Activated naive CD8-positive, alpha-beta T cell treated with anti-CD3 and anti-CD28 coated beads for 36 hours (primary cell): ENCODE measurements at regions not wholly inside any gene's neighbourhood (a gene's known extent, or its start where the extent isn't known, plus 50 kb on each side); places are given as distances from the start of the nearest gene placed in this dataset.

Experiments used
- DNase-seq: peaks from one replicate; pipeline ENCODE4 v3.0.0; 2021
- H3K27ac Mint-ChIP-seq: one replicate; pipeline ENCODE4 v1.8.0; 2022; ENCODE audit warnings: mild to moderate bottlenecking, moderate library complexity, mixed read lengths
- H3K27me3 Mint-ChIP-seq: one replicate; pipeline ENCODE4 v1.8.0; 2022; ENCODE audit warnings: mild to moderate bottlenecking, mixed read lengths
- H3K36me3 Mint-ChIP-seq: one replicate; pipeline ENCODE4 v1.8.0; 2021; ENCODE audit warnings: mild to moderate bottlenecking, mixed read lengths
- H3K4me1 Mint-ChIP-seq: one replicate; pipeline ENCODE4 v1.8.0; 2021; ENCODE audit warnings: mixed read lengths
- H3K4me3 Mint-ChIP-seq: one replicate; pipeline ENCODE4 v1.8.0; 2022; ENCODE audit warnings: mild to moderate bottlenecking, moderate library complexity, mixed read lengths
- H3K9me3 Mint-ChIP-seq: one replicate; pipeline ENCODE4 v1.8.0; 2022; ENCODE audit warnings: mixed read lengths

DNA sequence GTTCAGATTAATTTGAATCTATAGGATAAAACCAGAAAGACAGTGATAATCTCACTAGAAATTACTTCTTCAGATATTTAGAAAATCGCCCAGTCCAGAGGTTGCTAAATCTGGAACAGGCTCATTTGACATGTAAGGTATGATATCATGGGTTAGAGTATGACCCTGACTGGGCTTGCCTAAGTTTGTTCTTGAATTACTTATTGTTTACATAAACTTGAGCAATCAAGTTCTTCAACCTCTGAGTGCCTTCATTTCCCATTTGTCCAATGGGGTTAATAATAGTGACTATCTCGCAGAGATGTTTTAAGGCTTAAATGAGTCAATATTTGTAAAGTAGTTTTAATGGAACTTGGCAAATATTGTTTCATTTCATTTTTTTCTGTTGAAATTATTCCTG lies 1947.6 kb upstream of the IGFBP7 start:
- H3K27me3 Mint-ChIP-seq = no peaks in the 10 kb centered on the region

GRCh38 chr4:59058543-59058942 lies 1948.4 kb upstream of the IGFBP7 start:
- Mint-ChIP-seq H3K4me3 (no peak overlapping the region), H3K27me3 (no peaks in the 10 kb centered on the region), H3K27ac (no peak overlapping the region), H3K36me3 (no peaks in the 10 kb centered on the region), H3K4me1 (no peaks in the 10 kb centered on the region), H3K9me3 (peaks cover 4% of the 10 kb centered on the region)
- DNase-seq = no peak

More for the DNA sequence above, 1947.6 kb upstream of the IGFBP7 start:
- H3K36me3 Mint-ChIP-seq = no peaks in the 10 kb centered on the region
- no peak overlapping the region for H3K27ac Mint-ChIP-seq
- H3K4me3 Mint-ChIP-seq = no peak overlapping the region
- peaks cover 2% of the 10 kb centered on the region for H3K9me3 Mint-ChIP-seq
- no peak for DNase-seq
- no peaks in the 10 kb centered on the region for H3K4me1 Mint-ChIP-seq

DNA sequence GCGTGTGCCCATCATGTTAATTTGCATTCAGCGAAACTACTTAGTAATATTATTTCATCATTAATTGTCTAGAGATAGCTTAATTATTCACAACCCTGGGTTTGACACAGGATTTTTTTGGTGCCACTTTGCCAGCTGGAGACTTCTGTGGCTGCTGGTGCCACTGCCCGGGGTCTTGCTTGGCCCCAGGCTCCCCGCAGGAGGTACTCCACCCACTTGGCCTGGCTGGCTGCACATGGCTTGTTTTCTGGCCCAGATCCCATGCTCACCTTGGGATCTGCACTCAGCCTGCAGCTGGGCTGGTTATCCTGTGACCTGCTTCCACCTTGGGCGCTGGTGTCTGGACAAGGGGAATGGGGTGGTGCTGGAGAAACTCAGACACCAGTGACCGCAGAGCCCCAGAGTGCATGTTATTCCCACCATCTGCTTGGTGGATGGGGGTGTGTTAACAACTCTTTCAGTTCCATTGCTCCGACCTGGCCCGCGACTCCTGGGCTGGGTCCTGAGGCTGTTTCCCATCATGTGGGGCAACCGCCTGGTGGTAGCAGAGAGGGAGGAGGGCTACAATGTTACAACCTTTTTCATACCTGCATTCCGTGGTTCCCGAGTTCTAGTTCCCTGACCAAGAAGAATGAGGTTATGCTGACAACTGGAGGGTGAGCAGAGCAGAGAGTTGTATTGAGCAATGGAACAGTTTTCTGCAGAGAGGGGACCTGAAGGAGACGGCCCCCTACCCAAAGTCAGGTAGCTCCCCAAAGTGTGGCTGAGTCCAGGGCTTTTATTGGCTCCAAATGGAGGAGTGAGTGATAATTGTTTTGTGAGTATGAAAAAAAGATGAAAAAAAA lies 1950.0 kb upstream of the IGFBP7 start:
- H3K27me3 Mint-ChIP-seq = no peaks in the 10 kb centered on the region
- H3K36me3 Mint-ChIP-seq = no peaks in the 10 kb centered on the region
- no peaks in the 10 kb centered on the region for H3K4me1 Mint-ChIP-seq
- no peak for DNase-seq
- peaks cover 2% of the 10 kb centered on the region for H3K9me3 Mint-ChIP-seq
- peak overlapping the region; percentile 12 for H3K27ac Mint-ChIP-seq
- no peak overlapping the region for H3K4me3 Mint-ChIP-seq

DNA sequence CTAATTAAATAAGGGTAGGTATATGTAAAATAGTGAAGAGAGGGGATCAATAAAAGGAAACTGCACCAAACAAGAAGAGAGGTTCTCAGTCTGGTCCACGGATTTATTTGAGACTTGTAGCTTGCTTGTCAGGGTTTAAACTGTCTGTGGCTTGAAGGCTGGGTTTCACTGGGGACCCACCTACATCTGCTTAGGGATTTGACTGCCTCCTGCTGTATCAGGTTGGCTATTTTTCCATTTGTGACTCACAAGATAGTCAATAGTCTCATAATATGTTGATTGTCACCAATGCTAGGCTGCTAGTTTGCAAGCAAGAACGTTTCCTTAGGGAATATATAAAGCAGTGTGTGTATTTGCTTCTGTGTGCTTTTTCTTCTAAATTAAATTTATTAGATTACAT lies 1950.7 kb upstream of the IGFBP7 start:
- H3K36me3 Mint-ChIP-seq = no peaks in the 10 kb centered on the region
- H3K4me1 Mint-ChIP-seq = no peaks in the 10 kb centered on the region
- H3K9me3 Mint-ChIP-seq = peaks cover 5% of the 10 kb centered on the region
- DNase-seq = no peak
- no peaks in the 10 kb centered on the region for H3K27me3 Mint-ChIP-seq
- no peak overlapping the region for H3K4me3 Mint-ChIP-seq
- no peak overlapping the region for H3K27ac Mint-ChIP-seq

DNA sequence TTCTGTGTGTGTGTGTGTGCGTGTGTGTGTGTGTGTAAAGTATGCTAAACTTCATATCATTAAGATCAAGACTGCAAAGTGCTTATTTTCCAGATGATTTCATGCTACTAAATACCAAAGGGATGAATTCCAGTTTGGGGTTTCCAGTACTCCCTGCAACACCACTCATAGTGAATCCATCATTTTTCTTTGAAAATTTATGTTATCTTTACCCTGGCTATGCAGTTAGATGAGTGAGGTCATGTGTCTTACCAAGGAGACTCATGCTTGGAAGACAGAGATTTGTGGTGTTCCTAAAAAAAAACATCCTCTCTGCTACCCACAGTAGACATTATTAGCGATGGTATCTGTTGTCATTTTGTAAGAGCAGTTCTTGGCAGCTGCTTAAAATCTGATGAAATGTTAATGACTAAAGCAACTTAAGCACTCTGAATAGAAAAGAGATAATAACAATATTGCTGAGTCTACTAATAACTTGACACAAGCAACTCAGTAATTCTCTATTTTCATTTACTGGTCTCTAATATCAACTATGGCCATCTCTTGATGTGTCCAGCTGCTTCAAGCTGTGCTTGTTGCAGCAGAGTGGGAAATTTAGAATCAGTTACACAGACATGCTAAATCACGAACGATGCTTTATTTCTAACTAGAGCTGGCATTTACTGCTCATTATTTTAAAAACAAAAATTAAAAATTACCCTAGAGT lies 1953.0 kb upstream of the IGFBP7 start:
- no peaks in the 10 kb centered on the region for H3K27me3 Mint-ChIP-seq
- H3K4me3 Mint-ChIP-seq = no peak overlapping the region
- H3K4me1 Mint-ChIP-seq = no peaks in the 10 kb centered on the region
- DNase-seq = no peak
- H3K27ac Mint-ChIP-seq = no peak overlapping the region
- no peaks in the 10 kb centered on the region for H3K36me3 Mint-ChIP-seq
- H3K9me3 Mint-ChIP-seq = peaks cover 9% of the 10 kb centered on the region

DNA sequence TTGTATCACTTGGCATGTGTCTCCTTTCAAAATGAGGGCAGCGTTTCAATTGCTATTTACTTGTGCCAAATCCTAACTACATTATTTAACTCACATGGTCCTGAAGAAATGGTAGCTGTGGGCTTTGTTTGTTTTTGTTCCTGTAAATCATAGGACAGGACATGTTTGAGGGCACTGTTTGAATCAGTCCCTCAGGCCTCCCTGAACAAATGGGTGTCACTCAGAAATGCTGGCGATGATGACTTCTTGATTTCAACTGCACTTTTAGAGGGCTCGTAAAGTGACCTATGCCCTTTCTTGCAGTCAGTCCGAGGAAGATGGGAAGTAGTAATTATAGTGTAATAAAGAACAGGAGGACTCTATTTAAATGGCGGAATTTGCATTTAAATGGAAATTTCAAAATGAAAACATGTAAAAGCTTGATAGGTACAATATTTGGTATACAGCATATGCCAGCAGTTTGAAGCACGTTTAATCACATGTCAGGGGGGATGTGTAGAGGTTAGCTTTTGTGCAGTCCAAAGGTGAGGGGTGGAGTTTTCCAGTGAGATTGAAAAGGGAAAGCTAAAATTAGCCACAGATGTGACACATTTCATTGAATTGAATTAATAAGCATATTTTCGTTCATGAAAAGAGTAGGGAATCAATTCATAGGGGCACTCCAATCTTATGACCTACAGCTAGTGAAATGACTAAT lies 1958.7 kb upstream of the IGFBP7 start:
- no peaks in the 10 kb centered on the region for H3K4me1 Mint-ChIP-seq
- H3K9me3 Mint-ChIP-seq = peaks cover 9% of the 10 kb centered on the region
- DNase-seq = no peak
- no peak overlapping the region for H3K4me3 Mint-ChIP-seq
- no peak overlapping the region for H3K27ac Mint-ChIP-seq
- no peaks in the 10 kb centered on the region for H3K36me3 Mint-ChIP-seq
- H3K27me3 Mint-ChIP-seq = no peaks in the 10 kb centered on the region

DNA sequence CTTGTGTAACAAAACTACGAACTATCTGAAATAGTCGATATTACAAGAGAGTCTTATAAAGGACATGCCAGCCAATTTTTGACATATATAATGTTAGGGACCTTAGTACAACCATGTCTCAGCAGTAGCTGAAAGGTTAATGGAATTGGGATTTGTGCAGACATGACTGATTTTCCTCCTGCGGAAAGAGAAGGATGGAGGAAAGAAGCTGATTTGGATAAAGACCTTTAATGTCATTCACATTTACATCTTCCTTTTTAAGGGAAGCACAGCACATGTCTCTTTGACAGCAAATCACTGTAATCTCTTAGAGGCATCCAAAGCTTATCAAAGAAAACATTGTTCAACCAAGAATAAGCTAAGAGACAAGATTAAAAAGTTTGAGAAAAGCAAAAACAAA lies 1976.2 kb upstream of the IGFBP7 start:
- Mint-ChIP-seq H3K9me3 (peaks cover 1% of the 10 kb centered on the region), H3K27me3 (no peaks in the 10 kb centered on the region), H3K27ac (no peak overlapping the region), H3K4me3 (no peak overlapping the region), H3K36me3 (no peaks in the 10 kb centered on the region), H3K4me1 (no peaks in the 10 kb centered on the region)
- DNase-seq = no peak

DNA sequence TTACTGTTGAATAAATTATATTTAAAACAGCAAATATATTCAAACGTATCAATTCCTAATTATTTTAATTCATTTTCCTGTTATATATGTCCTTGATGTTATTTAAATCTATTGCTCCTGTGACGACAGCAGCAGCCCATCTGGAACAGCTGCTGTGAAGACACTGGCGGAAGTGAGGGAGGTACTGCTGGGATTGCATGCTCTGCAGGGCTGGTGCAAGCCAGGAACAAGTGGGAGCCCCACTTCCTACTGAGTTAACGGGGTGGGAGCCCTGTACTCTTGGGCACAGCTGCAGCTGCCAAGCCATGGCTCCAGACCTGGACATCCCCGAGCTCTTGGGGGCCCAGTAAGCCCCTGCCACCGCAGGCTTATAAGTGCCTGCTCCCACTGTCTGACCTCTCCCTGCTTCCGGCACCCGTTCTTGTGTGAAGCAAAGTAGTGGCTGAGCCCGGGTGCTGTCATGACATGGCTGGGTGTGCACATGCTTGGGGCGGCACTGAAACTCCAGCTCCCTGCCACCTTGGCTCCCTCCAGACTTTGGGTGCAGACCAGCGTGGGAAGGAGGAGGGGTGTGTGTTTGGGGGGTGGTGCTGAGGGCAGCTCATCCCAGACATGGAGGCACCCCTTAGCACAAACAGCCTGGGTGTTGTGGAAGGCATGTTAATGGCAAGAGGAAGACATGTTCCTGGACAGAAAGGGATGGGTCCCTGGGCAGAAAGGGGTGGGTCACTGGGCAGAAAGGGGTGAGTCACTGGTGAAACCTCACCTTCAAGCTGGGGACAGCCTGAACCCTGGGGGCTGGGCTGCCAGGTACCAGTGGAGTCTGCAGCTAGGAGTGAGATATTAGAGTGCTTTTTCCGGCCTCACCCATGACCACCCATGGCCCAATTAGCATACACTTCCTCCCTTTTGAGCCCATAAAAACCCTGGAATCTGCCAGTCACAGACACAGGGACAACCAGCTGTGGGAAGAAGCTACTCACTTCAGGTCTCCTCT lies 1981.3 kb upstream of the IGFBP7 start:
- no peak for DNase-seq
- H3K4me3 Mint-ChIP-seq = no peak overlapping the region
- no peaks in the 10 kb centered on the region for H3K36me3 Mint-ChIP-seq
- H3K4me1 Mint-ChIP-seq = no peaks in the 10 kb centered on the region
- peaks cover 1% of the 10 kb centered on the region for H3K9me3 Mint-ChIP-seq
- H3K27ac Mint-ChIP-seq = no peak overlapping the region
- H3K27me3 Mint-ChIP-seq = no peaks in the 10 kb centered on the region

DNA sequence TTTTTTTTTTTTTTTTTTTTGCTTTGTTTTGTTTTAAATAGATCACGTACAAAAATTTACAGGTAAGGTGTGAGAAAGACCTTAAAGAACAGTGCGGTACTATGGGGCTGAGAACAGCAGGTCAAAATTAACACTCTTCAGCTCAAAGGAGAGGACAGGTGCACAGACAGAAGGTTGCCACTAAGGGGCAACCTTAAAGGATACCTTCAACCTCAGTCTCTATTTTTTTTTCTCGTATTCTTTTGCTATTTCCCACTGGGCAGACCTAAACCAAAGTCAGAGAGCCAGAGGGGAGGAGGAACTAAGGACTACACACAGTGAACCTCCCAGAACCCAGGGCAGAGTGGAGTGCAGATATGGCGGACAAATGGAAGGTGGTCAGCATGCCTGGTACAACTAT lies 1984.3 kb upstream of the IGFBP7 start:
- DNase-seq = no peak
- no peaks in the 10 kb centered on the region for H3K36me3 Mint-ChIP-seq
- H3K4me3 Mint-ChIP-seq = no peak overlapping the region
- no peaks in the 10 kb centered on the region for H3K27me3 Mint-ChIP-seq
- no peaks in the 10 kb centered on the region for H3K4me1 Mint-ChIP-seq
- peaks cover 2% of the 10 kb centered on the region for H3K9me3 Mint-ChIP-seq
- H3K27ac Mint-ChIP-seq = no peak overlapping the region

- no peak for DNase-seq
- no peak overlapping the region for H3K27ac Mint-ChIP-seq
- no peaks in the 10 kb centered on the region for H3K4me1 Mint-ChIP-seq
- no peaks in the 10 kb centered on the region for H3K36me3 Mint-ChIP-seq
- no peak overlapping the region for H3K4me3 Mint-ChIP-seq
- H3K9me3 Mint-ChIP-seq = peaks cover 6% of the 10 kb centered on the region
- no peaks in the 10 kb centered on the region for H3K27me3 Mint-ChIP-seq
These were observed 1992.1 kb upstream of the IGFBP7 start for GRCh38 chr4:59102311-59102710.

- DNase-seq = no peak
- Mint-ChIP-seq H3K36me3 (no peaks in the 10 kb centered on the region), H3K27me3 (no peaks in the 10 kb centered on the region), H3K4me1 (no peaks in the 10 kb centered on the region), H3K4me3 (no peak overlapping the region), H3K27ac (no peak overlapping the region), H3K9me3 (peaks cover 3% of the 10 kb centered on the region)
These were observed 2010.2 kb upstream of the IGFBP7 start for GRCh38 chr4:59120287-59120814.

DNA sequence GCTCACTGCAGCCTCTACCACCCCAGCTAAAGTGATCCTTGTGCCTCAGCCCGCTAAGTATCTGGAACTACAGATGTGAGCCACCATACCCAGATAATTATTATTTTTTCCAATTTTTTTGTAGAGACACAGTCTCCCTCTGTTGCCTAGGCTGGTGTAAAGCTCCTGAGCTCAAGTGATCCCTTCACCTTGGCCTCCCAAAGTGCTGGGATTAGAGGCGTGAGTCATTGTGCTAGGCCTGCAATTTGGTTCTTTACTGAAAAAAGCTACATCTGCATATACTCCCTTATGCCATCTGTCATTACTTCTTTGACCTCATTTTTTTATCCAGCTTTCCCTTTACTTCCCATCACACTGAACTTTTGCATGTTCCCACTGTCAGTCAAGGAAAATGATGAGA lies 2012.4 kb upstream of the IGFBP7 start:
- no peaks in the 10 kb centered on the region for H3K27me3 Mint-ChIP-seq
- no peak overlapping the region for H3K27ac Mint-ChIP-seq
- H3K4me1 Mint-ChIP-seq = no peaks in the 10 kb centered on the region
- no peak for DNase-seq
- H3K4me3 Mint-ChIP-seq = no peak overlapping the region
- peaks cover 1% of the 10 kb centered on the region for H3K9me3 Mint-ChIP-seq
- H3K36me3 Mint-ChIP-seq = no peaks in the 10 kb centered on the region

- no peaks in the 10 kb centered on the region for H3K4me1 Mint-ChIP-seq
- no peaks in the 10 kb centered on the region for H3K27me3 Mint-ChIP-seq
- H3K9me3 Mint-ChIP-seq = peaks cover 1% of the 10 kb centered on the region
- no peak overlapping the region for H3K4me3 Mint-ChIP-seq
- H3K36me3 Mint-ChIP-seq = no peaks in the 10 kb centered on the region
- no peak for DNase-seq
- H3K27ac Mint-ChIP-seq = no peak overlapping the region
These were observed 2016.0 kb upstream of the IGFBP7 start for GRCh38 chr4:59126159-59126558.

DNA sequence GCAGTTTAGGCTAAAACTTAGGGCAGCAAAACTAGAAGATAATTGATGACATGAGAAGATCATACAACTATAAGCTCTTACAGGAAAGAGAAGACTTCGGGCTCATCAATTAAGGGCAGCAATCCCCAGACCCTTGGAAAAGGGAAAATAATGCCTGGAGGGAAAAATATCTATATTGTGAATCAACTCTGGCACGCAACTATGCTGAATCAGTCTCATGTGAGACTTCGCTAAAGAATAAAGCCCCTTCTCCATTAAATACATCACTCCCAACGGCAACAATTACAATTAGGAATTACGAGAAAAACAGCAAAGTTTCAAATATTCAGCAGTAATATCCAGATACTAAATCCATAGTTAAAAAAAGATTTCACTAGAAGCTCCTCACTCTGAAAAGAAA lies 2016.8 kb upstream of the IGFBP7 start:
- Mint-ChIP-seq H3K27me3 (no peaks in the 10 kb centered on the region), H3K4me1 (no peaks in the 10 kb centered on the region), H3K27ac (no peak overlapping the region), H3K36me3 (no peaks in the 10 kb centered on the region), H3K9me3 (peaks cover 1% of the 10 kb centered on the region), H3K4me3 (no peak overlapping the region)
- no peak for DNase-seq
